H1 (cell line): ENCODE measurements at regions not wholly inside any gene's neighbourhood (a gene's known extent, or its start where the extent isn't known, plus 50 kb on each side); places are given as distances from the start of the nearest gene placed in this dataset.

Experiments used
- BCL11A ChIP-seq, 2 experiments: IDR thresholded peaks; one replicate each; pipeline ENCODE4 v1.6.1; 2011; ENCODE audit warnings: low read depth in 2 of 2, low read length in 2 of 2, mild to moderate bottlenecking in 2 of 2
- BRCA1 ChIP-seq: IDR thresholded peaks from 2 replicates; pipeline ENCODE4 v1.6.1; 2012; ENCODE audit warnings: low read depth, low read length, improper control_type of control experiment
- CHD2 ChIP-seq: IDR thresholded peaks from 2 replicates; pipeline ENCODE4 v1.6.1; 2012; ENCODE audit warnings: low read length, improper control_type of control experiment
- CHD7 ChIP-seq: fragments of 300-600 bp; sonication (generic); IDR thresholded peaks from 2 replicates; pipeline ENCODE4 v1.7.1; 2012; ENCODE audit warnings: low read length, moderate library complexity, mild to moderate bottlenecking, inconsistent platforms; ENCODE audit not compliant: insufficient replicate concordance
- KDM5A ChIP-seq: fragments of 200-600 bp; IDR thresholded peaks from 2 replicates; pipeline ENCODE4 v1.7.1; 2012; ENCODE audit warnings: mild to moderate bottlenecking, low read length, inconsistent platforms, mixed read lengths
- POLR2AphosphoS5 ChIP-seq: IDR thresholded peaks from 2 replicates; pipeline ENCODE4 v1.6.1; 2011; ENCODE audit warnings: low read depth, low read length
- SP2 ChIP-seq: IDR thresholded peaks from 2 replicates; pipeline ENCODE4 v1.6.1; 2012; ENCODE audit warnings: mild to moderate bottlenecking, low read length, inconsistent platforms
- USF2 ChIP-seq: IDR thresholded peaks from 2 replicates; pipeline ENCODE4 v1.6.1; 2011; ENCODE audit warnings: low read length, improper control_type of control experiment

- TF ChIP-seq CHD7 (no peak), POLR2AphosphoS5 (no peak), CHD2 (no peak), BCL11A (IDR thresholded peaks at IDR 0.05; ENCODE audit: low read depth in 2 of 2, low read length in 2 of 2) (no peak), USF2 (no peak), BRCA1 (no peak), KDM5A (no peak), SP2 (no peak)
Observed at GRCh38 chr2:149990965-149991364, 403.4 kb upstream of the MMADHC start (continued).
